GM06990 (cell line): ENCODE measurements at regions not wholly inside any gene's neighbourhood (a gene's known extent, or its start where the extent isn't known, plus 50 kb on each side); places are given as distances from the start of the nearest gene placed in this dataset.

Experiments used
- DNase-seq: peaks from one replicate; pipeline ENCODE4 v3.0.0-alpha.2; 2011; ENCODE audit not compliant: insufficient read length; ENCODE audit errors: extremely low read depth
- H3K27me3 ChIP-seq: replicated peaks from 2 replicates; pipeline ENCODE4 v1.6.0; 2011; ENCODE audit warnings: low read length; ENCODE audit not compliant: control insufficient read depth, insufficient read depth
- H3K36me3 ChIP-seq: 2 replicates; pipeline ENCODE4 v1.5.1; 2011; ENCODE audit warnings: low read length; ENCODE audit not compliant: control insufficient read depth, insufficient read depth
- H3K4me3 ChIP-seq: replicated peaks from 2 replicates; pipeline ENCODE4 v1.5.1; 2011; ENCODE audit warnings: low read depth, mild to moderate bottlenecking, control low read depth, low read length
- TF ChIP-seq, protein P1 (sequence below): IDR thresholded peaks from 2 replicates; pipeline ENCODE4 v1.5.1; 2011; ENCODE audit warnings: low read length, control low read depth, mild to moderate bottlenecking, inconsistent platforms; ENCODE audit not compliant: insufficient read depth, poor library complexity, severe bottlenecking

DNA sequence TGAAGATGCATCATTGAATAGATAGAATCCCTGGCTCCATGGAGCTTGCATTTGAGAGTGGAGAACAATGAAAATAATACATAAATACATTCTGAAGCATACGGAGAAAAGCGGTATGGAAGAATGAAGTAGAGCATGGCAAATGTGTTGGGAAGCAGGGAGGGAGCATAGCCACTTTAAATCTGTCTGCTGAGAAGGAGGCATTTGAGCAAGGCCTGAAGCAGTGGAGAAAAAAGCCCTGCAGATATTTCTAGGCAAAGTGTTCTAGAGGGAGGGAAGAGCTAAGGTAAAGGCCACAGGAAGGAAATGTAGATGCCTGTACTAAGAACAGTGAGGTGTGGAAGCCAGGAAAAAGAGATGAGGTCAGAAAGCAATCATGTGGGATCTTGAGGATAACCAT lies 484.8 kb downstream of the CNTN3 start:
- Histone ChIP-seq H3K27me3 (no peaks in the 10 kb centered on the region), H3K36me3 (no peaks in the 10 kb centered on the region), H3K4me3 (no peak overlapping the region)
- TF ChIP-seq, protein P1, sequence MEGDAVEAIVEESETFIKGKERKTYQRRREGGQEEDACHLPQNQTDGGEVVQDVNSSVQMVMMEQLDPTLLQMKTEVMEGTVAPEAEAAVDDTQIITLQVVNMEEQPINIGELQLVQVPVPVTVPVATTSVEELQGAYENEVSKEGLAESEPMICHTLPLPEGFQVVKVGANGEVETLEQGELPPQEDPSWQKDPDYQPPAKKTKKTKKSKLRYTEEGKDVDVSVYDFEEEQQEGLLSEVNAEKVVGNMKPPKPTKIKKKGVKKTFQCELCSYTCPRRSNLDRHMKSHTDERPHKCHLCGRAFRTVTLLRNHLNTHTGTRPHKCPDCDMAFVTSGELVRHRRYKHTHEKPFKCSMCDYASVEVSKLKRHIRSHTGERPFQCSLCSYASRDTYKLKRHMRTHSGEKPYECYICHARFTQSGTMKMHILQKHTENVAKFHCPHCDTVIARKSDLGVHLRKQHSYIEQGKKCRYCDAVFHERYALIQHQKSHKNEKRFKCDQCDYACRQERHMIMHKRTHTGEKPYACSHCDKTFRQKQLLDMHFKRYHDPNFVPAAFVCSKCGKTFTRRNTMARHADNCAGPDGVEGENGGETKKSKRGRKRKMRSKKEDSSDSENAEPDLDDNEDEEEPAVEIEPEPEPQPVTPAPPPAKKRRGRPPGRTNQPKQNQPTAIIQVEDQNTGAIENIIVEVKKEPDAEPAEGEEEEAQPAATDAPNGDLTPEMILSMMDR, result no peak
- DNase-seq, result no peak

DNA sequence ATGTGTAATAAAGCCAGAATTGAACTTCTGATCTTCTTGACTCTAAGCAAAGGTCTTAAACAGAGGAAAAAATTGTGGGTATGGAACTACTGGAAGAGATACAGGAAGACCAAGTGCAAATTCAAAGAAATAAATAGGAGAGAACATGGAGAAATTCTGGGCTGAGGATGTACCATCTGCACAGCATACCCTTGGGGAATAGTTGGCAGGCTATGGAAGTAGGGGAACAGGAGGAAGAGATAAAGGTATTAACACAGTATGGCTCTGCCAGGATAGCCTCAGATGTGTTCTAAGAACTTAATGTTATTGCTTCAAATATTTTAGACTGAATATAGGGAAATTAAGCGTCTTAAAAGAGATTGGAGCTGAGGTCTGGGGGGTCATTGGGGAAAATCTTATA lies 485.4 kb downstream of the CNTN3 start:
- Histone ChIP-seq H3K4me3 (no peak overlapping the region), H3K27me3 (no peaks in the 10 kb centered on the region), H3K36me3 (no peaks in the 10 kb centered on the region)
- no peak for DNase-seq
- TF ChIP-seq, protein P1, result no peak

DNA sequence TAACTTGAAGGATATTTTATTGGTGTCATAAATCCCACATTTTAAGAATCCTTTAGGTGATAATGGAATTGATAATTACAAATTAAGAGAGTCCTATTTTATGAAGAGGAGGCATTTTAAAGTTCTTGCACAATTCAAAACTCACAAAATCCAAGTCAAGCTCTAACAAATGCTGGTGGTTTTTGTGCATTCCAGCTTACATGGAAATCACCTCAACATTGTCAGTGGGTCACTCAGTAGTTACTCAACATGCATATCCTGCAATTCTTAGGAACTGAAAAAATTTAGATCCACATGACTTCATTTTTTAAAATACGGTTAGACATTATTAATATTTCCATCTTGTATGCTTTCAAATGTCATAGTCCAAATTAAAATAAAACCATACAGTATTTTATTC lies 487.2 kb downstream of the CNTN3 start:
- no peak for DNase-seq
- no peak overlapping the region for H3K4me3 ChIP-seq
- no peaks in the 10 kb centered on the region for H3K27me3 ChIP-seq
- H3K36me3 ChIP-seq, result no peaks in the 10 kb centered on the region
- TF ChIP-seq, protein P1, result no peak

DNA sequence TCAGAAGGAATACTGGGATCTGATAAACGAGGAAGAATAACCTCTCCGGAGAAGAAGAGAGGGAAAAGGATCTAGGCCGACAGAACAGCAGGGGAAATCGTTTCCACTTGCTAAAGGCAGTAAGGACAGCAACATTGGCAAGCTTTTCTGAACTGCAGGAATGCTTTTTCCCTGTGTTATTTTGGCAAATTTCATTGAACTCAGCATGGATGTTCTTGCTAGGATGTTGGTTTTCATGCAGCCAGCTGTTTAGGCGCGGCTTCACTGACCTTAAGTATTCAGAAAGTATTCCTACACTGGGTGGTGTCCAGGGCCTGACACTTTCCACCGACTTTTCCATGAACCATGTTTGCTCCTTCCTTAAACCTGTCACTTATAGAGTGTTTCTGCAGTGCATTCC lies 489.7 kb downstream of the CNTN3 start:
- DNase-seq, result no peak
- Histone ChIP-seq H3K36me3 (no peaks in the 10 kb centered on the region), H3K4me3 (no peak overlapping the region), H3K27me3 (no peaks in the 10 kb centered on the region)
- TF ChIP-seq, protein P1, result no peak

DNA sequence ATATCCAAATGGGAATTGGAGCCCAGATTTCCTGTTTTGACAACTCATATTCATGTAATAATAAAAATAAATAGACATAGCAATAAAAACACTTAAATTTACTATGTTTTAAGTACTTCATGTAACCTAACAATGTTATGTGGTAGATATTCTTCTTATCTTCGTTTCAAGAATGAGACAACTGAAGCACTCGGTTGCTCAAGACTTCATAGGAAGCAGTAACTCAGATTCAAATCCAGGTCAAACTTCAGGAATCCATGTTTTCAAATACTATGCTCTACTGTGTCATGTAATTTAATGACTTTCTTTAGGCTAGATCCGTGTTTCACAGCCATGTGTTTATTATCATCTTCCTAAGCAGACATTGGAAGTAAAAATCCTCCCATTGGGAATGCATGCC lies 492.2 kb downstream of the CNTN3 start:
- Histone ChIP-seq H3K27me3 (no peaks in the 10 kb centered on the region), H3K36me3 (no peaks in the 10 kb centered on the region), H3K4me3 (no peak overlapping the region)
- DNase-seq, result no peak
- TF ChIP-seq, protein P1, result no peak

DNA sequence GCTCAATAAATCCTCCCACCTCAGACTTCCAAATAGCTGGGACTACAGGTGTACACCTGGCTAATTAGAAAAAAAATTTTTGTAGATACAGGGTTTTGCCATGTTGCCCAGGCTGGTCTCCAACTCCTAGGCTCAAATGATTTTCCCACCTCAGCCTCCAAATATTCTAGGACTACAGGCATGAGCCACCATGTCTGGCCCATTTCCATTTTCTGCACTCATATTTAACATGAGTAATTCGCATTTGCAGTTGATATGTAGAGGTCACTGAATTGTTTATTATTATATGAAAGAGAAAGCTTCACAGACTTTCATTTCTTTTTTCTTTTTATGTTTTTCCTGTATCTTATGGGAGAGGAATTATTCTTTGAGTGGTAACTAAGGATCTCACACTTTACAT lies 492.7 kb downstream of the CNTN3 start:
- DNase-seq, result no peak
- H3K36me3 ChIP-seq, result no peaks in the 10 kb centered on the region
- H3K27me3 ChIP-seq, result no peaks in the 10 kb centered on the region
- TF ChIP-seq, protein P1, result no peak
- H3K4me3 ChIP-seq, result no peak overlapping the region
